DOHH2 (cell line): ENCODE measurements at regions not wholly inside any gene's neighbourhood (a gene's known extent, or its start where the extent isn't known, plus 50 kb on each side); places are given as distances from the start of the nearest gene placed in this dataset.

Experiments used
- H3F3A ChIP-seq: fragments of 200-600 bp; sonication (generic), shearing (Covaris generic); 2 replicates; pipeline ENCODE4 v1.6.0; 2016; ENCODE audit warnings: antibody characterized with exemption, mild to moderate bottlenecking; ENCODE audit not compliant: control insufficient read depth, insufficient read depth
- H3K27ac ChIP-seq: fragments of 200-600 bp; sonication (generic); 2 replicates; pipeline ENCODE4 v1.5.1; 2014; ENCODE audit warnings: low read depth, mild to moderate bottlenecking, low read length, moderate library complexity
- H3K27me3 ChIP-seq: fragments of 200-600 bp; sonication (generic); 2 replicates; pipeline ENCODE4 v1.6.1; 2014; ENCODE audit warnings: mild to moderate bottlenecking, low read length, mixed read lengths; ENCODE audit not compliant: control insufficient read depth
- H3K36me3 ChIP-seq: fragments of 200-600 bp; sonication (generic); 2 replicates; pipeline ENCODE4 v1.6.1; 2014; ENCODE audit warnings: mild to moderate bottlenecking, low read length, moderate library complexity, mixed read lengths; ENCODE audit not compliant: control insufficient read depth
- H3K4me1 ChIP-seq: fragments of 200-600 bp; sonication (generic); 2 replicates; pipeline ENCODE4 v1.6.1; 2014; ENCODE audit warnings: mild to moderate bottlenecking, low read length, mixed read lengths; ENCODE audit not compliant: control insufficient read depth
- H3K4me2 ChIP-seq: fragments of 200-600 bp; sonication (generic); 2 replicates; pipeline ENCODE4 v1.6.0; 2014; ENCODE audit warnings: mild to moderate bottlenecking, low read length, moderate library complexity
- H3K4me3 ChIP-seq: fragments of 200-600 bp; sonication (generic); 2 replicates; pipeline ENCODE4 v1.5.1; 2014; ENCODE audit warnings: mild to moderate bottlenecking, low read length, mixed read lengths
- H3K79me2 ChIP-seq: fragments of 200-600 bp; sonication (generic); 2 replicates; pipeline ENCODE4 v1.6.1; 2014; ENCODE audit warnings: mild to moderate bottlenecking, low read length, mixed read lengths; ENCODE audit not compliant: control insufficient read depth
- H3K9me2 ChIP-seq: fragments of 200-600 bp; sonication (generic); replicated peaks from 2 replicates; pipeline ENCODE4 v1.6.1; 2014; ENCODE audit warnings: mild to moderate bottlenecking, low read length, mixed read lengths; ENCODE audit not compliant: control insufficient read depth
- H3K9me3 ChIP-seq: fragments of 200-600 bp; sonication (generic); 2 replicates; pipeline ENCODE4 v1.6.1; 2014; ENCODE audit warnings: antibody characterized with exemption, low read length, mixed read lengths; ENCODE audit not compliant: control insufficient read depth, insufficient read depth
- H4K20me1 ChIP-seq: fragments of 200-600 bp; sonication (generic); 2 replicates; pipeline ENCODE4 v1.6.0; 2014; ENCODE audit warnings: low read depth, mild to moderate bottlenecking, antibody characterized with exemption, low read length, moderate library complexity; ENCODE audit not compliant: control insufficient read depth, insufficient read depth
- CTCF ChIP-seq: fragments of 200-600 bp; sonication (generic); IDR thresholded peaks from one replicate; pipeline ENCODE4 v1.5.1; 2014; ENCODE audit warnings: antibody characterized with exemption, mild to moderate bottlenecking, low read depth, low read length; ENCODE audit not compliant: poor library complexity, severe bottlenecking
- EZH2phosphoT487 ChIP-seq: fragments of 200-600 bp; sonication (generic); IDR thresholded peaks from 2 replicates; pipeline ENCODE4 v1.6.1; 2017; ENCODE audit warnings: borderline replicate concordance, mild to moderate bottlenecking, antibody characterized with exemption, low read length, moderate library complexity, mixed read lengths

GRCh38 chr5:135669416-135669815, 90.6 kb upstream of the CXCL14 start:
- H3K4me1 ChIP-seq = no peaks in the 10 kb centered on the region
- no peaks in the 10 kb centered on the region for H3K9me2 ChIP-seq
- no peaks in the 10 kb centered on the region for H3K79me2 ChIP-seq
- no peak overlapping the region for H3K4me2 ChIP-seq
- no peak overlapping the region for H3K4me3 ChIP-seq
- H3K36me3 ChIP-seq = no peaks in the 10 kb centered on the region
- no peaks in the 10 kb centered on the region for H3F3A ChIP-seq
- no peaks in the 10 kb centered on the region for H4K20me1 ChIP-seq
- H3K27me3 ChIP-seq = peaks cover 11% of the 10 kb centered on the region
- H3K9me3 ChIP-seq = no peaks in the 10 kb centered on the region
- TF ChIP-seq EZH2phosphoT487 (no peak), CTCF (no peak)
- H3K27ac ChIP-seq = no peak overlapping the region

- H4K20me1 ChIP-seq = no peaks in the 10 kb centered on the region
- peaks cover 16% of the 10 kb centered on the region for H3K27me3 ChIP-seq
- H3K27ac ChIP-seq = no peak overlapping the region
- H3K9me2 ChIP-seq = no peaks in the 10 kb centered on the region
- no peak overlapping the region for H3K4me2 ChIP-seq
- no peaks in the 10 kb centered on the region for H3K9me3 ChIP-seq
- H3K79me2 ChIP-seq = no peaks in the 10 kb centered on the region
- no peaks in the 10 kb centered on the region for H3F3A ChIP-seq
- no peaks in the 10 kb centered on the region for H3K36me3 ChIP-seq
- no peaks in the 10 kb centered on the region for H3K4me1 ChIP-seq
- TF ChIP-seq CTCF (no peak), EZH2phosphoT487 (no peak)
- H3K4me3 ChIP-seq = no peak overlapping the region
Observed at GRCh38 chr5:135667673-135668072, 88.9 kb upstream of the CXCL14 start.

- Histone ChIP-seq H3F3A (no peaks in the 10 kb centered on the region), H3K27me3 (peaks cover 16% of the 10 kb centered on the region), H3K79me2 (no peaks in the 10 kb centered on the region), H4K20me1 (no peaks in the 10 kb centered on the region), H3K36me3 (no peaks in the 10 kb centered on the region), H3K9me2 (no peaks in the 10 kb centered on the region), H3K4me3 (no peak overlapping the region), H3K4me2 (no peak overlapping the region), H3K9me3 (no peaks in the 10 kb centered on the region), H3K4me1 (no peaks in the 10 kb centered on the region), H3K27ac (no peak overlapping the region)
- TF ChIP-seq CTCF (no peak), EZH2phosphoT487 (no peak)
Observed at GRCh38 chr5:135667204-135667603, 88.4 kb upstream of the CXCL14 start.

GRCh38 chr5:135662683-135663082, 83.9 kb upstream of the CXCL14 start:
- no peaks in the 10 kb centered on the region for H3K79me2 ChIP-seq
- H3K9me3 ChIP-seq = peaks cover 12% of the 10 kb centered on the region; the same call in 1 of the 2 replicates
- no peak overlapping the region for H3K27ac ChIP-seq
- H3K4me2 ChIP-seq = no peak overlapping the region
- no peaks in the 10 kb centered on the region for H3K9me2 ChIP-seq
- no peaks in the 10 kb centered on the region for H3K36me3 ChIP-seq
- no peak overlapping the region for H3K4me3 ChIP-seq
- TF ChIP-seq CTCF (no peak), EZH2phosphoT487 (no peak)
- no peaks in the 10 kb centered on the region for H3K4me1 ChIP-seq
- peaks cover 8% of the 10 kb centered on the region for H3K27me3 ChIP-seq
- no peaks in the 10 kb centered on the region for H3F3A ChIP-seq
- H4K20me1 ChIP-seq = no peaks in the 10 kb centered on the region
